OCI-LY7 (cell line): ENCODE measurements at regions not wholly inside any gene's neighbourhood (a gene's known extent, or its start where the extent isn't known, plus 50 kb on each side); places are given as distances from the start of the nearest gene placed in this dataset.

ENCODE experiments used
- BruUV-seq: library from RNA; stranded (reverse); fragments of 400-500 nt; replicated peaks from 2 replicates; lab custom pipeline; 2021; lab: Mats Ljungman, UMichigan
- CTCF ChIA-PET: fragments of 300-600 bp; sonication (Branson Sonifier 250); formaldehyde crosslinking; loops from one replicate; lab custom pipeline; 2022; ENCODE audit warnings: antibody characterized with exemption; ENCODE audit not compliant: unreplicated experiment; lab: Charles Lee
- POLR2A ChIA-PET: fragments of 300-600 bp; sonication (Branson Sonifier 250); formaldehyde crosslinking; loops from one replicate; lab custom pipeline; 2022; ENCODE audit warnings: antibody characterized with exemption; lab: Charles Lee
- DNase-seq: peaks from one replicate; pipeline ENCODE4 v3.0.0-alpha.2; 2015; ENCODE audit warnings: low spot score
- H2AFZ ChIP-seq: fragments of 200-600 bp; sonication (generic), shearing (Covaris generic); 2 replicates; pipeline ENCODE4 v1.6.1; 2014; ENCODE audit warnings: mild to moderate bottlenecking, antibody characterized with exemption, low read length, moderate library complexity
- H3K27ac ChIP-seq: fragments of 200-600 bp; sonication (generic); 2 replicates; pipeline ENCODE4 v1.5.1; 2014; ENCODE audit warnings: mixed run types, low read depth, mild to moderate bottlenecking, moderate library complexity, low read length, inconsistent platforms; ENCODE audit not compliant: poor library complexity, severe bottlenecking
- H3K36me3 ChIP-seq: fragments of 200-600 bp; sonication (generic); 2 replicates; pipeline ENCODE4 v1.6.1; 2014; ENCODE audit warnings: mild to moderate bottlenecking, antibody characterized with exemption, low read length, moderate library complexity, mixed read lengths; ENCODE audit not compliant: insufficient read depth
- H3K4me1 ChIP-seq: fragments of 200-600 bp; sonication (generic); 2 replicates; pipeline ENCODE4 v1.5.1; 2014; ENCODE audit warnings: mild to moderate bottlenecking, low read length; ENCODE audit not compliant: insufficient read depth, poor library complexity, severe bottlenecking
- H3K4me2 ChIP-seq: fragments of 200-600 bp; sonication (generic); 2 replicates; pipeline ENCODE4 v1.6.1; 2014; ENCODE audit warnings: mild to moderate bottlenecking, low read length
- H3K4me3 ChIP-seq: fragments of 200-600 bp; sonication (generic); 2 replicates; pipeline ENCODE4 v1.5.1; 2014; ENCODE audit warnings: mild to moderate bottlenecking, low read depth, low read length; ENCODE audit not compliant: poor library complexity, severe bottlenecking
- H3K79me2 ChIP-seq: fragments of 200-600 bp; sonication (generic); 2 replicates; pipeline ENCODE4 v1.6.1; 2016; ENCODE audit warnings: low read depth, mild to moderate bottlenecking, low read length, moderate library complexity, mixed read lengths; ENCODE audit not compliant: insufficient read depth
- H3K9me2 ChIP-seq: fragments of 200-600 bp; sonication (generic); 2 replicates; pipeline ENCODE4 v1.6.1; 2016; ENCODE audit warnings: mild to moderate bottlenecking, low read length, mixed read lengths; ENCODE audit not compliant: insufficient read depth
- H3K9me3 ChIP-seq: fragments of 200-600 bp; sonication (generic); 2 replicates; pipeline ENCODE4 v1.6.1; 2014; ENCODE audit warnings: mild to moderate bottlenecking, mixed run types, low read length, mixed read lengths
- H4K20me1 ChIP-seq: fragments of 200-600 bp; sonication (generic); 2 replicates; pipeline ENCODE4 v1.6.1; 2014; ENCODE audit warnings: mild to moderate bottlenecking, antibody characterized with exemption, low read length, moderate library complexity, mixed read lengths; ENCODE audit not compliant: insufficient read depth
- EZH2phosphoT487 ChIP-seq: fragments of 200-600 bp; sonication (generic); IDR thresholded peaks from 2 replicates; pipeline ENCODE4 v1.6.1; 2018; ENCODE audit warnings: low read depth, borderline replicate concordance, mild to moderate bottlenecking, mixed run types, antibody characterized with exemption, low read length, moderate library complexity, mixed read lengths
- intact Hi-C: fragments of 100-400 bp; cut with micrococcal nuclease; formaldehyde crosslinking; loops from one replicate; pipeline ENCODE4 v1.10.0; 2022; ENCODE audit not compliant: unreplicated experiment
- TF ChIP-seq, protein P1 (sequence below): fragments of 200-600 bp; sonication (generic); conservative IDR thresholded peaks from 2 replicates; pipeline ENCODE4 v1.5.1; 2014; ENCODE audit warnings: mild to moderate bottlenecking, antibody characterized with exemption, low read length, moderate library complexity, mixed read lengths

DNA sequence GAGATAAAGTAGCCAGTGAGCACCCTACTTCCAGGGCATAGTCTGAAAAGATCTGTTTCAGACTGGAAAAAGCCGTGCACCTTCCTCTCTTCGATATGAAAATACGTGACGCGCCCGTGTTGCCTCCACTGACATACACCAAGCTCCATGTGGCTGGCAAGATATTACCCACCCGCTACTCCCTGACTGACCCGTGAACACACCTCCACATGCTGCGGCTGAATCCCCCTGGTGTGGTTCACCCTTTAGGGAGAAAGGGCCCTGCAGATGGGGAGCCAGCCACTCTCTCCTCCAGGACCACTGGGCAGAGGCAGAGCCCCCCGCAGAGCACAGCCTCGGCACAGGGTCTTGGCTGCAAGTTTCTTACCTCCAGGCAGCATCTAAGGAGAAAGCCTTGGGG, 245.0 kb downstream of the BRD1 start:
- intact Hi-C loops: no loop called here
- no peak for DNase-seq
- no peak overlapping the region for H2AFZ ChIP-seq
- no peaks in the 10 kb centered on the region for H3K79me2 ChIP-seq
- H3K36me3 ChIP-seq: no peaks in the 10 kb centered on the region
- no peaks in the 10 kb centered on the region for H4K20me1 ChIP-seq
- H3K27ac ChIP-seq: no peak overlapping the region
- no peak for TF ChIP-seq EZH2phosphoT487
- no peak overlapping the region for H3K4me2 ChIP-seq
- no peaks in the 10 kb centered on the region for H3K9me2 ChIP-seq
- H3K9me3 ChIP-seq: peaks cover 11% of the 10 kb centered on the region; the same call in 1 of the 2 replicates
- no TSS peak for BruUV-seq
- no peaks in the 10 kb centered on the region for H3K4me1 ChIP-seq
- no peak overlapping the region for H3K4me3 ChIP-seq
- POLR2A ChIA-PET: no interaction called here
- CTCF ChIA-PET: no interaction called here

DNA sequence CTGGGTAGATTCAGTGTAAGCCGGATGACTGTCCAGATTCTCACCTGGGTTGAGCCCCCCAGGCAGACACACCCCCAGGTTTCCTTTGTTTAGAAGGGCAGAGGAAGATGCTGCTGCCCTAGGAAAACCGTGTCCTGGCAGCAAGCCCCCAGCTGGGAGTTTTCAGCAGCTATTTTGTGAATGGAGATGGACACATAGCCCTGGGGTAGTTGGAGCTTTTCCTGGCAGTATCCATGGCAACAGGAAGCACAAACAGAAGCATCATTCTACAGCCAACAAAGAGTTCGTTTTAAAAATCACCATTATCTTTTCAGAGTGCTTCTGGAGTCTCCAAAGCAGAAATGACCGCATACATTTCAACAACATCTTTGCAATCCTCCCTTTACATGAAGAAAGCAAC, 245.5 kb downstream of the BRD1 start:
- BruUV-seq: no TSS peak
- no peak overlapping the region for H2AFZ ChIP-seq
- no peaks in the 10 kb centered on the region for H3K36me3 ChIP-seq
- no peak for DNase-seq
- POLR2A ChIA-PET: no interaction called here
- CTCF ChIA-PET: no interaction called here
- H3K4me3 ChIP-seq: no peak overlapping the region
- H3K9me2 ChIP-seq: no peaks in the 10 kb centered on the region
- H3K9me3 ChIP-seq: peaks cover 11% of the 10 kb centered on the region; the same call in 1 of the 2 replicates
- H3K4me1 ChIP-seq: no peaks in the 10 kb centered on the region
- no peak for TF ChIP-seq EZH2phosphoT487
- TF ChIP-seq, protein P1, sequence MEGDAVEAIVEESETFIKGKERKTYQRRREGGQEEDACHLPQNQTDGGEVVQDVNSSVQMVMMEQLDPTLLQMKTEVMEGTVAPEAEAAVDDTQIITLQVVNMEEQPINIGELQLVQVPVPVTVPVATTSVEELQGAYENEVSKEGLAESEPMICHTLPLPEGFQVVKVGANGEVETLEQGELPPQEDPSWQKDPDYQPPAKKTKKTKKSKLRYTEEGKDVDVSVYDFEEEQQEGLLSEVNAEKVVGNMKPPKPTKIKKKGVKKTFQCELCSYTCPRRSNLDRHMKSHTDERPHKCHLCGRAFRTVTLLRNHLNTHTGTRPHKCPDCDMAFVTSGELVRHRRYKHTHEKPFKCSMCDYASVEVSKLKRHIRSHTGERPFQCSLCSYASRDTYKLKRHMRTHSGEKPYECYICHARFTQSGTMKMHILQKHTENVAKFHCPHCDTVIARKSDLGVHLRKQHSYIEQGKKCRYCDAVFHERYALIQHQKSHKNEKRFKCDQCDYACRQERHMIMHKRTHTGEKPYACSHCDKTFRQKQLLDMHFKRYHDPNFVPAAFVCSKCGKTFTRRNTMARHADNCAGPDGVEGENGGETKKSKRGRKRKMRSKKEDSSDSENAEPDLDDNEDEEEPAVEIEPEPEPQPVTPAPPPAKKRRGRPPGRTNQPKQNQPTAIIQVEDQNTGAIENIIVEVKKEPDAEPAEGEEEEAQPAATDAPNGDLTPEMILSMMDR: no peak
- intact Hi-C loops: no loop called here
- H3K79me2 ChIP-seq: no peaks in the 10 kb centered on the region
- no peak overlapping the region for H3K27ac ChIP-seq
- no peak overlapping the region for H3K4me2 ChIP-seq
- H4K20me1 ChIP-seq: no peaks in the 10 kb centered on the region

DNA sequence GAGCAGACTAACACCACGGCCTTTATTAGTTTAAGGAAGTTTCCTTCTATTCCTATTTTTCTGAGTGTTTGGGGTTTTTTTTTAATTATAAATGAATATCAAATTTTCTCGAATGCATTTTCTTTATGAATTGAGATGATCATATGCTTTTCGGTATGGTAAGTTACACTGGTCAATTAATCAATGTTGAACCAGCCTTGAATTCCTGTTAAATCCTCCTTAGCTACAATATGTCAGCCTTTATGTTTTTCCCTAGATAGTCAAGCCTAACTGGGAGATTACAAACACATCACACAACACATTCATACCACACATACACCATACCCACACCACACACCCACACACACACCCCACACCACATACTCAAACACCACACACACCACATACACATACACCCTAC, 247.6 kb downstream of the BRD1 start:
- no peaks in the 10 kb centered on the region for H3K79me2 ChIP-seq
- intact Hi-C loops: no loop called here
- CTCF ChIA-PET: no interaction called here
- DNase-seq: no peak
- TF ChIP-seq, protein P1: no peak
- no peak for TF ChIP-seq EZH2phosphoT487
- H2AFZ ChIP-seq: no peak overlapping the region
- no peaks in the 10 kb centered on the region for H3K9me2 ChIP-seq
- no TSS peak for BruUV-seq
- H3K4me1 ChIP-seq: no peaks in the 10 kb centered on the region
- H3K36me3 ChIP-seq: no peaks in the 10 kb centered on the region
- no peak overlapping the region for H3K4me2 ChIP-seq
- H3K27ac ChIP-seq: no peak overlapping the region
- POLR2A ChIA-PET: no interaction called here
- H3K4me3 ChIP-seq: no peak overlapping the region
- H4K20me1 ChIP-seq: no peaks in the 10 kb centered on the region
- peaks cover 11% of the 10 kb centered on the region; the same call in 1 of the 2 replicates for H3K9me3 ChIP-seq
